Fibroblast of the aortic adventitia (primary cell): ENCODE measurements at regions not wholly inside any gene's neighbourhood (a gene's known extent, or its start where the extent isn't known, plus 50 kb on each side); places are given as distances from the start of the nearest gene placed in this dataset.

Experiments used
- DNase-seq: peaks from one replicate; pipeline ENCODE4 v3.0.0-alpha.2; 2010; ENCODE audit warnings: low read depth
- H3K4me3 ChIP-seq: 2 replicates; pipeline ENCODE4 v1.5.1; 2011; ENCODE audit warnings: low read depth, mild to moderate bottlenecking, control low read depth, low read length, moderate library complexity
- TF ChIP-seq, protein P1 (sequence below): IDR thresholded peaks from 2 replicates; pipeline ENCODE4 v1.5.1; 2011; ENCODE audit warnings: mild to moderate bottlenecking, low read length, control low read depth, inconsistent platforms; ENCODE audit not compliant: insufficient read depth

- TF ChIP-seq, protein P1, sequence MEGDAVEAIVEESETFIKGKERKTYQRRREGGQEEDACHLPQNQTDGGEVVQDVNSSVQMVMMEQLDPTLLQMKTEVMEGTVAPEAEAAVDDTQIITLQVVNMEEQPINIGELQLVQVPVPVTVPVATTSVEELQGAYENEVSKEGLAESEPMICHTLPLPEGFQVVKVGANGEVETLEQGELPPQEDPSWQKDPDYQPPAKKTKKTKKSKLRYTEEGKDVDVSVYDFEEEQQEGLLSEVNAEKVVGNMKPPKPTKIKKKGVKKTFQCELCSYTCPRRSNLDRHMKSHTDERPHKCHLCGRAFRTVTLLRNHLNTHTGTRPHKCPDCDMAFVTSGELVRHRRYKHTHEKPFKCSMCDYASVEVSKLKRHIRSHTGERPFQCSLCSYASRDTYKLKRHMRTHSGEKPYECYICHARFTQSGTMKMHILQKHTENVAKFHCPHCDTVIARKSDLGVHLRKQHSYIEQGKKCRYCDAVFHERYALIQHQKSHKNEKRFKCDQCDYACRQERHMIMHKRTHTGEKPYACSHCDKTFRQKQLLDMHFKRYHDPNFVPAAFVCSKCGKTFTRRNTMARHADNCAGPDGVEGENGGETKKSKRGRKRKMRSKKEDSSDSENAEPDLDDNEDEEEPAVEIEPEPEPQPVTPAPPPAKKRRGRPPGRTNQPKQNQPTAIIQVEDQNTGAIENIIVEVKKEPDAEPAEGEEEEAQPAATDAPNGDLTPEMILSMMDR, result no peak
- no peak for DNase-seq
- no peak overlapping the region for H3K4me3 ChIP-seq
Observed at GRCh38 chr1:116252271-116252670, 120.8 kb upstream of the ATP1A1 start.

GRCh38 chr1:116252785-116253184, 120.3 kb upstream of the ATP1A1 start:
- H3K4me3 ChIP-seq, result no peak overlapping the region
- DNase-seq, result no peak
- TF ChIP-seq, protein P1, result no peak

DNA sequence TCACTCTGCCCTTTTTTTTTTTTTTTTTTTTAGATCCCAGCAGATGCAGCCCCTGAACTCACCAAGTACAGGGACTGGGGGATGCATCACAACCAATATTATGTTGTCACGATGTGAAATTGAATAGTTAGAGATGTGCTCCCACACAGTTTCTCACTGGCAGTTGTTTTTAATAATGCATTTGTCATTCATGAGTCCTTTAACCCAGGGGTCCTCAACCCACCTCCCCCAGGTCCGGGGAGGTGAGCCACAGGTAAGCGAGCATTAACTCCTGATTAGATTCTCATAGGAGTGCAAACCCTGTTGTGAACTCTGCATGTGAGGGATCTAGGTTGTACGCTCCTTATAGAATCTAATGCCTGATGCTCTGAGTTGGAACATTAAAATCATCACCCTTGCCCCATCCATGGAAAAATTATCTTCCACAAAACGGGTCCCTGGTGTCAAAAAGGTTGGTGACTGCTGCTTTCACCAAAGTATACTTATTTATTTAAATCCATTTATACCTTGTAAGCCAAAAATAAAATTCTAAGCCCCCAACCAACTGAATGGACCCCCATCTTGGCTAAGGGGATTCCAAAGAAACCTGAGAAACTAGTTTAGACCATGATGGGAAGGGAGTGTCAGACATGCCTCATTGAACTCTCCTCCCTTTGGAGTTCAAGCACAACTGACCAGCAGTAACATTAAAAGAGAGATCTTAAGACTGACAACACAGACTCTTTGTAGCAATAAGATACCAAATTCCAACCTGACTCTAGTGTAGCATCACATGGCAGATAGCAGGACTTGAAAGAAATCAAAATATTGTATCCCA, 119.3 kb upstream of the ATP1A1 start:
- TF ChIP-seq, protein P1, result no peak
- no peak for DNase-seq

GRCh38 chr1:116254776-116255175, 118.3 kb upstream of the ATP1A1 start:
- TF ChIP-seq, protein P1, result no peak
- H3K4me3 ChIP-seq, result no peak overlapping the region
- peak; percentile 1 for DNase-seq

More for the DNA sequence above, 119.3 kb upstream of the ATP1A1 start:
- no peak overlapping the region for H3K4me3 ChIP-seq

DNA sequence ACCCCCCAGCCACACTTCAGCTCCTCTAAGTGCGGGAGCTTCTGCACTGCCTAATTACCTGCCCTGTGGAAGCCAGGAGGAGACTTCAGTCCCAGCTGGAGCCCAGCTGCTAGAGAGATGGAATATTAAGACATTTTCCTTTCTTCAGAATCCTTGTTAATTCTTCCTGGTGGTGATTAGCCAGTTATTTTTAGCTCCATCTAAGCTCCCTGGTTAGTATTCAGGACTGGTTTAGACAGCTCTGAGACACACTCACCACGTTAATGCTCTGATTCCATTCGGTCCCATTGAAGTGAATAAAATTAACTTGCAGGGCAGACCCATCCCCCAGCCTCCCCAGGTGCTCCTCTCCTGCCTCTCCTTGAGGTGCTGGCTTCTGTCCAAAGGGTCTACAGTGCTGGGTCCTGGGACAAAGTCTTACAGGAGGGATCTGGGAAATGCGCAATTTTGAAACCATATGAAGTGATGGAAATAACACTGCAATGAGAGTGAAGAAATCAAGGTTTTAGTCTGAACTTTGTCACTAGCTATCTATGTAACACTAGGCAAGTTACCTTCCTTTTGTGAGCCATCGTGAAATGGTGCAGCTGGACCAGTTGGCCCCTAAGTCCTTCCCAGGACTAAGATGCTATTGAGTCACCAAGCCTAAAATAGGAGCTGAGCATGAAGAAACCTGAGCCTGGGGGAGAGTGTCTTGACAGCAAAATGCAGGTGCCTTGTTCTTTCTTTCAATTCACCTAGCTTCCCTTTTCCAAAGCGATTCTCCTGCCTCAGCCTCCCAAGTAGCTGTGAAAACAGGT, 117.4 kb upstream of the ATP1A1 start:
- no peak for DNase-seq
- H3K4me3 ChIP-seq, result no peak overlapping the region
- TF ChIP-seq, protein P1, result no peak

DNA sequence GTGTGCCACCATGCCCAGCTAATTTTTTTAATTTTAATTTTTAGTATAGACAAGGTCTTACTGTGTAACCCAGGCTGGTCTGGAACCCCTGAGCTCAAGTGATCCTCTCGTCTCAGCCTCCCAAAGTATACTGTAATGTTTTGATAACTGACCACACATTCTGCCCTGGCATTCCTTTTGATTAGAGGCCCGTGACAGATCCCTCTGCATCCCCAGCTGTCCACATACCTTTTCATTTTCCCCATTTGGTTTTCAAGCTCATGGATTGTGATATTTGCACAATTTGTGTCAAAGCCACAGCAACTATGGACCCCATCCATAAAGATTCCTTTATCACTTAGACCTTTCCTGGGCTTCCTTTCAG, 116.8 kb upstream of the ATP1A1 start:
- no peak overlapping the region for H3K4me3 ChIP-seq
- TF ChIP-seq, protein P1, result no peak
- DNase-seq, result no peak
